NCI-H345 treated with DMSO at 0.1 percent for 48 hours (cell line): ENCODE measurements at regions not wholly inside any gene's neighbourhood (a gene's known extent, or its start where the extent isn't known, plus 50 kb on each side); places are given as distances from the start of the nearest gene placed in this dataset.
A peak's percentile ranks its signal among the peaks of the same experiment; 100 is the strongest.

Experiments used
- DNase-seq: peaks from one replicate; lab custom pipeline; 2025; ENCODE audit not compliant: unreplicated experiment; lab: John Stamatoyannopoulos, UW

GRCh38 chr9:28678097-28678496 lies 1104.8 kb upstream of the C9orf72 start:
- no peak for DNase-seq

- peak; percentile 31 for DNase-seq
Measured at GRCh38 chr9:28688172-28688571, 1114.9 kb upstream of the C9orf72 start.

- DNase-seq: no peak
Measured at GRCh38 chr9:28692012-28692411, 1118.7 kb upstream of the C9orf72 start.

- no peak for DNase-seq
Measured at GRCh38 chr9:28696960-28697359, 1123.7 kb upstream of the C9orf72 start.

- no peak for DNase-seq
Measured at GRCh38 chr9:28699632-28700031, 1126.4 kb upstream of the C9orf72 start.

- no peak for DNase-seq
Measured at GRCh38 chr9:28707616-28708015, 1134.3 kb upstream of the C9orf72 start.

GRCh38 chr9:28714188-28714587 lies 1140.9 kb upstream of the C9orf72 start:
- no peak for DNase-seq

GRCh38 chr9:28718226-28718625 lies 1144.9 kb upstream of the C9orf72 start:
- DNase-seq: no peak

- DNase-seq: no peak
Measured at GRCh38 chr9:28720746-28721145, 1147.5 kb upstream of the C9orf72 start.

GRCh38 chr9:28730111-28730510 lies 1156.8 kb upstream of the C9orf72 start:
- DNase-seq: no peak

GRCh38 chr9:28735738-28736342 lies 1162.6 kb upstream of the C9orf72 start:
- no peak for DNase-seq

GRCh38 chr9:28741459-28741858 lies 1168.2 kb upstream of the C9orf72 start:
- DNase-seq: no peak

- no peak for DNase-seq
Measured at GRCh38 chr9:28747351-28747985, 1174.2 kb upstream of the C9orf72 start.

GRCh38 chr9:28750136-28750535 lies 1176.9 kb upstream of the C9orf72 start:
- no peak for DNase-seq

GRCh38 chr9:28758341-28758740 lies 1185.1 kb upstream of the C9orf72 start:
- no peak for DNase-seq

- DNase-seq: no peak
Measured at GRCh38 chr9:28758971-28759370, 1185.7 kb upstream of the C9orf72 start.

GRCh38 chr9:28762167-28762566 lies 1188.9 kb upstream of the C9orf72 start:
- no peak for DNase-seq

- DNase-seq: no peak
Measured at GRCh38 chr9:28764532-28764931, 1191.3 kb upstream of the C9orf72 start.

GRCh38 chr9:28770226-28770625 lies 1196.9 kb upstream of the C9orf72 start:
- no peak for DNase-seq

- DNase-seq: no peak
Measured at GRCh38 chr9:28770827-28771226, 1197.5 kb upstream of the C9orf72 start.

GRCh38 chr9:28774433-28775235 lies 1201.4 kb upstream of the C9orf72 start:
- DNase-seq: peak; percentile 26

- no peak for DNase-seq
Measured at GRCh38 chr9:28779243-28779642, 1206.0 kb upstream of the C9orf72 start.
